ENCODE measurements at regions not wholly inside any gene's neighbourhood (a gene's known extent, or its start where the extent isn't known, plus 50 kb on each side); places are given as distances from the start of the nearest gene placed in this dataset.

DNA sequence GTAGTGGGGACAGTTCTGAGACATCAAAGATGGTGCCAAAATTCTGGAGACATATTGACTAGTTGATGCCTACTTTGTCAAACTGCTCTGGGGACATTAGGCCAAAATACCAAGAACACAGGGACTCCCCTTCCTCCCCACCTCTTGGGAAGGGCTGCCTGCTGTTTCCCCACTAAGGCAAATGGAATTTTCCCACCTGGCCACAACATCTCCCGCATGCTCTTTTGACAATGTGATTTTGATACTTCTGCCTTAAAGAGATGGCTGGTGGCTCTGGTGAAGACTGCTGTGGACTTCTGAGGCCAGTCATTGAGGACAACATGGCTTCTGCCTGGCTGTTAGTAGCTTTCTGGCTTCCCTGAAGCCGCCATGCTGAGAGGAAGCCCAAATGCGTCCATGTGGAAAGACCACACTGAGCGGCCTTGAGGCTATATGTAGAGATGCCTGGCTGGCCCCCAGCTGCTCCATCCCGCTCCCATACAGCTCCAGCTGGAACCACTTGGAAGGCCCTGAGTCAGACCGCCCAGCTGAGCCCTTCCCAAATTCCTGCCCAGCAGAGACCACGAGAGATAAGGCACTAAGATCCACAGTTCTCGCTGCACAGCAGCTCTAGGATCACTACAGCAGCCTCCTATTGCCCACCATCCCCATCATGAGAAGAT, 226.7 kb downstream of the SYK start:
- TF ChIP-seq ZC3H10 (CRISPR knock-in tag; IDR thresholded peaks at IDR 0.05): no peak
- TF ChIP-seq ARNTL (CRISPR knock-in tag; IDR thresholded peaks at IDR 0.05; ENCODE audit: borderline replicate concordance, low read depth): no peak
- TF ChIP-seq PPARA (CRISPR knock-in tag; IDR thresholded peaks at IDR 0.05; ENCODE audit: borderline replicate concordance): no peak
- TF ChIP-seq ZNF565 (CRISPR knock-in tag; conservative IDR thresholded peaks at IDR 0.05; ENCODE audit: low read depth): no peak
- TF ChIP-seq ZFP3 (CRISPR knock-in tag; IDR thresholded peaks at IDR 0.05): no peak
- no peak for TF ChIP-seq ZNF70 (CRISPR knock-in tag; IDR thresholded peaks at IDR 0.05)
